BE2C (cell line): ENCODE measurements at regions not wholly inside any gene's neighbourhood (a gene's known extent, or its start where the extent isn't known, plus 50 kb on each side); places are given as distances from the start of the nearest gene placed in this dataset.

Experiments
- DNase-seq: peaks from one replicate; pipeline ENCODE4 v3.0.0-alpha.2; 2020
- H3K27me3 ChIP-seq: fragments of 250-450 bp; sonication (Bioruptor Pico); 2 replicates; pipeline ENCODE4 v1.5.1; 2020; ENCODE audit warnings: mild to moderate bottlenecking
- H3K36me3 ChIP-seq: fragments of 250-450 bp; sonication (Bioruptor Pico); 2 replicates; pipeline ENCODE4 v1.5.1; 2020; ENCODE audit warnings: mild to moderate bottlenecking
- H3K4me1 ChIP-seq: fragments of 250-450 bp; sonication (Bioruptor Pico); 2 replicates; pipeline ENCODE4 v1.5.1; 2020
- H3K4me3 ChIP-seq: 2 replicates; pipeline ENCODE4 v1.5.1; 2011; ENCODE audit warnings: low read depth, low read length
- H3K9me3 ChIP-seq: fragments of 250-450 bp; sonication (Bioruptor Pico); 2 replicates; pipeline ENCODE4 v1.5.1; 2020
- TF ChIP-seq, protein P1 (sequence below): IDR thresholded peaks from 2 replicates; pipeline ENCODE4 v1.5.1; 2012; ENCODE audit warnings: mild to moderate bottlenecking, low read depth, low read length

DNA sequence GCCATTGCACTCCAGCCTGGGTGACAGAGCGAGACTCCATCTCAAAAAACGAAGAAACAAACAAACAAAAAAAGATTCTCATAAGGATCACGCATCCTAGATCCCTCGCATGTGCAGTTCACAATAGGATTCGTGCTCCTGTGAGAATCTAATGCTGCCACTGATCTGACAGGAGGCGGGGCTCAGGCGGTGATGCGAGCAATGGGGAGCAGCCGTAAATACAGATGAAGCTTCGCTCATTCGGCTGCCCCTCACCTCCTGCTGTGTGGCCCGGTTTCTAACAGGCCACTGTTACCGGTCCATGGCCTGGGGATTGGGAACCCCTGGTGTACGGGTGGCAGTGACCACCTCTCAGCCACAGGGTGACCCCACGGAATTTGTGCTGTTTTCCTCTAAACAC lies 98.2 kb upstream of the MRI1 start:
- no peaks in the 10 kb centered on the region for H3K36me3 ChIP-seq
- no peaks in the 10 kb centered on the region for H3K9me3 ChIP-seq
- DNase-seq: no peak
- TF ChIP-seq, protein P1, sequence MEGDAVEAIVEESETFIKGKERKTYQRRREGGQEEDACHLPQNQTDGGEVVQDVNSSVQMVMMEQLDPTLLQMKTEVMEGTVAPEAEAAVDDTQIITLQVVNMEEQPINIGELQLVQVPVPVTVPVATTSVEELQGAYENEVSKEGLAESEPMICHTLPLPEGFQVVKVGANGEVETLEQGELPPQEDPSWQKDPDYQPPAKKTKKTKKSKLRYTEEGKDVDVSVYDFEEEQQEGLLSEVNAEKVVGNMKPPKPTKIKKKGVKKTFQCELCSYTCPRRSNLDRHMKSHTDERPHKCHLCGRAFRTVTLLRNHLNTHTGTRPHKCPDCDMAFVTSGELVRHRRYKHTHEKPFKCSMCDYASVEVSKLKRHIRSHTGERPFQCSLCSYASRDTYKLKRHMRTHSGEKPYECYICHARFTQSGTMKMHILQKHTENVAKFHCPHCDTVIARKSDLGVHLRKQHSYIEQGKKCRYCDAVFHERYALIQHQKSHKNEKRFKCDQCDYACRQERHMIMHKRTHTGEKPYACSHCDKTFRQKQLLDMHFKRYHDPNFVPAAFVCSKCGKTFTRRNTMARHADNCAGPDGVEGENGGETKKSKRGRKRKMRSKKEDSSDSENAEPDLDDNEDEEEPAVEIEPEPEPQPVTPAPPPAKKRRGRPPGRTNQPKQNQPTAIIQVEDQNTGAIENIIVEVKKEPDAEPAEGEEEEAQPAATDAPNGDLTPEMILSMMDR: no peak
- H3K4me3 ChIP-seq: no peak overlapping the region
- H3K4me1 ChIP-seq: no peaks in the 10 kb centered on the region
- no peaks in the 10 kb centered on the region for H3K27me3 ChIP-seq

DNA sequence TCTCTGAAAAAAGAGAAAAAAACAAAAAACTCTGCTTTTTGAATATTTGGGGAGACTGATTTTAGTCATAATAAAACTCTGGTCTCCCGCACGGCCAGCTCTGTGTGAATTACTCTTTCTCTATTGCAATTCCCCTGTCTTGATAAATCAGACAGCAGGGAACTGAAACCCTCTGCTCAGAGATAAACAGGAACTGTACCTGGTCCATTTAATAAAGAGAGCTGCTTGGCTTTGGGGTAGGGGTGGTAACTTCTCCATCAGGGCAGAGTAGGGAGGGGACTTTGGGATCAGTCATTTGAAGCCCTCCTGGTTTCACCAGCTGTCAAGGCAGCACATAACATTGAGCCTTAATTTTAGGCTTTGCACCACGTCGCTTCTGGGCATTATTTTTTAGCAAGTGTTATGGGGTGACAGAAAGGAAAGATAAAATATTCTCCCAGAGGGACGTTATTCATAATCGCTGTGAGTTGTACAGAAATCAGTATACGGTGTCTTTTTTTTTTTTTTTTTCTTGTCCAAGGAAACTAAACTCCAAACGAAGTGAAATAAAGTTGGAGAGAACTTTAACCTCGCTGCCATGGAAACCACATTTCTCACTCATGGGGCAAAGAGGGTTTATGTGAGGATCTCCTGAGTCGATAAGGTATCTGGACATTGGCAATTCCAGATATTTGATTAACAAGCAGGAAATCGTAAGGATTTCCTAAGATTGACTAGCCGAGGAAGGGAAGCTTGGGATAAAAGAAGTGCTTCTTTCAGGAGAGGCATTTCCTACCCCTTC lies 99.0 kb upstream of the MRI1 start:
- H3K4me3 ChIP-seq: no peak overlapping the region
- H3K4me1 ChIP-seq: no peaks in the 10 kb centered on the region
- no peaks in the 10 kb centered on the region for H3K27me3 ChIP-seq
- no peaks in the 10 kb centered on the region for H3K9me3 ChIP-seq
- TF ChIP-seq, protein P1: no peak
- no peak for DNase-seq
- no peaks in the 10 kb centered on the region for H3K36me3 ChIP-seq

- no peaks in the 10 kb centered on the region for H3K4me1 ChIP-seq
- no peak for DNase-seq
- H3K4me3 ChIP-seq: no peak overlapping the region
- no peaks in the 10 kb centered on the region for H3K9me3 ChIP-seq
- H3K27me3 ChIP-seq: no peaks in the 10 kb centered on the region
- TF ChIP-seq, protein P1: no peak
- no peaks in the 10 kb centered on the region for H3K36me3 ChIP-seq
Observed at GRCh38 chr19:13652810-13653590, 111.3 kb upstream of the MRI1 start.

DNA sequence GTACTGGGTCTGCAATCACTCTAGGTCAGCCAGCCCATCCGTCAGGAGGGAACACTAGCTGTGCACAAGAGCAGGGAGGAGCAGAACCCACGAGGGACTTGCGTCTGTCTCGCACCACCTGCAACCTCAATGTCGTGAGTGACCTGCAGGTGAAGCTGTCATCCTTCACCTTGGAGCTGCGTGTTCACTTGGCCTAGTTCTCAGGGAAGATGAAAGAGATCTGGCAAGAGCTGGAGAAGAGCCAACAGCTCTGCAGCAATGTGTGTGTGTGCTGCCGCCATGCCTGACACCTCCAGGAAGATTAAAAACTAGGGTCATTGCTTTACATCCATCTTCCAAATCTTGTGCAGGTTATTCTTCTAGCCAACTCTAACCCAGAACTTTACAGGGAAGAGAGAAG lies 117.6 kb upstream of the MRI1 start:
- H3K4me1 ChIP-seq: no peaks in the 10 kb centered on the region
- H3K9me3 ChIP-seq: peaks cover 4% of the 10 kb centered on the region; the same call in 1 of the 2 replicates
- H3K27me3 ChIP-seq: no peaks in the 10 kb centered on the region
- no peak overlapping the region for H3K4me3 ChIP-seq
- DNase-seq: no peak
- TF ChIP-seq, protein P1: no peak
- H3K36me3 ChIP-seq: no peaks in the 10 kb centered on the region

- Histone ChIP-seq H3K4me1 (no peaks in the 10 kb centered on the region), H3K27me3 (no peaks in the 10 kb centered on the region), H3K36me3 (no peaks in the 10 kb centered on the region), H3K9me3 (peaks cover 4% of the 10 kb centered on the region; the same call in 1 of the 2 replicates), H3K4me3 (no peak overlapping the region)
- TF ChIP-seq, protein P1: no peak
- peak; percentile 55 for DNase-seq
Observed at GRCh38 chr19:13644645-13645044, 119.7 kb upstream of the MRI1 start.

DNA sequence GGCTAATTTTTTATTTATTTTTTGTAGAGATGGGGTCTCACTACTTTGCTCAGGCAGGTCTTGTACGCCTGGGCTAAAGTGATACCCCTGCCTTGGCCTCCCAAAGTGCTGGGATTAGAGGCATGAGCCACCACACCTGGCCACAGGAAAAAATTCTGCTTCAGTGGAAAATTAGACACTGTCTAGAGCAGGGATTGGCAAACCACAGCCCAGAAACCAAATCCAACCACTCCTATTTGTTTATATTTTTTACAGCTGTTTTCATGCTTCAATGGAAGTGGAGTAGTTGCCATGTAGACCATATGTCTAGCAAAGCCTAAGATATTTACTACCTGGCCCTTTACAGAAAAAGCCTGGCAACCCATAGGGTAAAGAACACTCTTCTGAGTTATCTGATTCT lies 123.7 kb upstream of the MRI1 start:
- no peaks in the 10 kb centered on the region for H3K27me3 ChIP-seq
- no peak for DNase-seq
- TF ChIP-seq, protein P1: no peak
- no peaks in the 10 kb centered on the region for H3K4me1 ChIP-seq
- peaks cover 4% of the 10 kb centered on the region; the same call in 1 of the 2 replicates for H3K9me3 ChIP-seq
- no peak overlapping the region for H3K4me3 ChIP-seq
- H3K36me3 ChIP-seq: no peaks in the 10 kb centered on the region
